ENCODE measurements at regions not wholly inside any gene's neighbourhood (a gene's known extent, or its start where the extent isn't known, plus 50 kb on each side); places are given as distances from the start of the nearest gene placed in this dataset.
"Not testable (repeated sequence)": the region's sequence is repeated elsewhere in the genome, so short reads cannot be mapped to it uniquely, and the experiment has no call there.

- DNase-seq (ENCODE audit: low spot score), result peak; percentile 17
Observed at GRCh38 chr5:116947691-116948528, 373.3 kb upstream of the SEMA6A start.

GRCh38 chr5:116945613-116946382, 371.2 kb upstream of the SEMA6A start:
- not testable (repeated sequence) for DNase-seq (ENCODE audit: low spot score)

- DNase-seq (ENCODE audit: low spot score), result no peak
Observed at GRCh38 chr5:116944183-116944582, 369.6 kb upstream of the SEMA6A start.

- no peak for DNase-seq (ENCODE audit: low spot score)
Observed at GRCh38 chr5:116942622-116943021, 368.0 kb upstream of the SEMA6A start.

GRCh38 chr5:116939641-116940040, 365.0 kb upstream of the SEMA6A start:
- DNase-seq (ENCODE audit: low spot score), result no peak

- DNase-seq (ENCODE audit: low spot score), result no peak
Observed at GRCh38 chr5:116938488-116938887, 363.9 kb upstream of the SEMA6A start.

- DNase-seq (ENCODE audit: low spot score), result no peak
Observed at GRCh38 chr5:116935561-116936162, 361.0 kb upstream of the SEMA6A start.

GRCh38 chr5:116930616-116931015, 356.0 kb upstream of the SEMA6A start:
- DNase-seq (ENCODE audit: low spot score), result no peak

GRCh38 chr5:116923344-116923743, 348.7 kb upstream of the SEMA6A start:
- DNase-seq (ENCODE audit: low spot score), result no peak

- no peak for DNase-seq (ENCODE audit: low spot score)
Observed at GRCh38 chr5:116922532-116922931, 347.9 kb upstream of the SEMA6A start.

GRCh38 chr5:116914869-116915504, 340.4 kb upstream of the SEMA6A start:
- no peak for DNase-seq (ENCODE audit: low spot score)

- no peak for DNase-seq (ENCODE audit: low spot score)
Observed at GRCh38 chr5:116912221-116912620, 337.6 kb upstream of the SEMA6A start.

- DNase-seq (ENCODE audit: low spot score), result no peak
Observed at GRCh38 chr5:116911074-116911473, 336.5 kb upstream of the SEMA6A start.

- no peak for DNase-seq (ENCODE audit: low spot score)
Observed at GRCh38 chr5:116908537-116908936, 333.9 kb upstream of the SEMA6A start.

- DNase-seq (ENCODE audit: low spot score), result no peak
Observed at GRCh38 chr5:116905885-116906284, 331.3 kb upstream of the SEMA6A start.

- DNase-seq (ENCODE audit: low spot score), result no peak
Observed at GRCh38 chr5:116900793-116901192, 326.2 kb upstream of the SEMA6A start.

- no peak for DNase-seq (ENCODE audit: low spot score)
Observed at GRCh38 chr5:116898917-116899316, 324.3 kb upstream of the SEMA6A start.

- DNase-seq (ENCODE audit: low spot score), result no peak
Observed at GRCh38 chr5:116897291-116897690, 322.7 kb upstream of the SEMA6A start.

- no peak for DNase-seq (ENCODE audit: low spot score)
Observed at GRCh38 chr5:116896001-116896400, 321.4 kb upstream of the SEMA6A start.

GRCh38 chr5:116892993-116893392, 318.4 kb upstream of the SEMA6A start:
- DNase-seq (ENCODE audit: low spot score), result no peak

GRCh38 chr5:116887104-116887503, 312.5 kb upstream of the SEMA6A start:
- DNase-seq (ENCODE audit: low spot score), result no peak

- no peak for DNase-seq (ENCODE audit: low spot score)
Observed at GRCh38 chr5:116885825-116886224, 311.2 kb upstream of the SEMA6A start.

Measured in CD4-positive, alpha-beta T cell treated with Interleukin-6 at 100 ng/mL for 8 hours (primary cell).